WERI-Rb-1 (cell line): ENCODE measurements at regions not wholly inside any gene's neighbourhood (a gene's known extent, or its start where the extent isn't known, plus 50 kb on each side); places are given as distances from the start of the nearest gene placed in this dataset.
"Not testable (repeated sequence)": the region's sequence is repeated elsewhere in the genome, so short reads cannot be mapped to it uniquely, and the experiment has no call there.

Experiments
- DNase-seq: peaks from one replicate; pipeline ENCODE4 v3.0.0-alpha.2; 2020
- H3K27ac ChIP-seq: fragments of 250-450 bp; sonication (Bioruptor Pico); 2 replicates; pipeline ENCODE4 v1.5.1; 2020; ENCODE audit warnings: mild to moderate bottlenecking, moderate library complexity
- H3K27me3 ChIP-seq: fragments of 250-450 bp; sonication (Bioruptor Pico); 2 replicates; pipeline ENCODE4 v1.5.1; 2021; ENCODE audit warnings: mild to moderate bottlenecking, low read depth, moderate library complexity; ENCODE audit not compliant: insufficient read depth, severe bottlenecking
- H3K36me3 ChIP-seq: fragments of 250-450 bp; sonication (Bioruptor Pico); 2 replicates; pipeline ENCODE4 v1.5.1; 2020; ENCODE audit warnings: mild to moderate bottlenecking, moderate library complexity
- H3K4me3 ChIP-seq: 2 replicates; pipeline ENCODE4 v1.5.1; 2011; ENCODE audit warnings: low read depth, mild to moderate bottlenecking, control low read depth, low read length
- H3K9me3 ChIP-seq: fragments of 250-450 bp; sonication (Bioruptor Pico); 2 replicates; pipeline ENCODE4 v1.5.1; 2021; ENCODE audit warnings: mild to moderate bottlenecking, moderate library complexity; ENCODE audit not compliant: severe bottlenecking
- TF ChIP-seq, protein P1 (sequence below): IDR thresholded peaks from 2 replicates; pipeline ENCODE4 v1.5.1; 2011; ENCODE audit warnings: low read depth, mild to moderate bottlenecking, control low read depth, inconsistent platforms, low read length

DNA sequence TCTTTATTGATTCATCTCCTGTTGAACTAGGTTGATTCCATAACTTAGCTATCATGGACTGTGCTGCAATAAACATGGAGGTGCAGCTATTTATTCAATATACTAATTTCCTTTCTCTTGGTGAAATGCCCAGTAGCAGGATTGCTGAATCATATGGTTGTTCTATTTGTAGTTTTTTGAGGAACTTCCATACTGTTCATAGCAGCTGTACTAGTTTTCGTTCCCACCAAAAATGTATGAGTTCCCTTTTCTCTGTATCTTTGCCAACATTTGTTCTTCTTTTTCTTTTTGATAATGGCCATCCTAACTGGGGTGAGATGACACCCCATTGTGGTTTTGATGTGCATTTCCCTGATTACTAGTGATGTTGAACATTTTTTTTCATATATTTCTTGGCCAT lies 87.2 kb upstream of the NAV2 start:
- H3K9me3 ChIP-seq: peaks cover 3% of the 10 kb centered on the region
- H3K36me3 ChIP-seq: no peaks in the 10 kb centered on the region
- DNase-seq: no peak
- H3K4me3 ChIP-seq: no peak overlapping the region
- TF ChIP-seq, protein P1, sequence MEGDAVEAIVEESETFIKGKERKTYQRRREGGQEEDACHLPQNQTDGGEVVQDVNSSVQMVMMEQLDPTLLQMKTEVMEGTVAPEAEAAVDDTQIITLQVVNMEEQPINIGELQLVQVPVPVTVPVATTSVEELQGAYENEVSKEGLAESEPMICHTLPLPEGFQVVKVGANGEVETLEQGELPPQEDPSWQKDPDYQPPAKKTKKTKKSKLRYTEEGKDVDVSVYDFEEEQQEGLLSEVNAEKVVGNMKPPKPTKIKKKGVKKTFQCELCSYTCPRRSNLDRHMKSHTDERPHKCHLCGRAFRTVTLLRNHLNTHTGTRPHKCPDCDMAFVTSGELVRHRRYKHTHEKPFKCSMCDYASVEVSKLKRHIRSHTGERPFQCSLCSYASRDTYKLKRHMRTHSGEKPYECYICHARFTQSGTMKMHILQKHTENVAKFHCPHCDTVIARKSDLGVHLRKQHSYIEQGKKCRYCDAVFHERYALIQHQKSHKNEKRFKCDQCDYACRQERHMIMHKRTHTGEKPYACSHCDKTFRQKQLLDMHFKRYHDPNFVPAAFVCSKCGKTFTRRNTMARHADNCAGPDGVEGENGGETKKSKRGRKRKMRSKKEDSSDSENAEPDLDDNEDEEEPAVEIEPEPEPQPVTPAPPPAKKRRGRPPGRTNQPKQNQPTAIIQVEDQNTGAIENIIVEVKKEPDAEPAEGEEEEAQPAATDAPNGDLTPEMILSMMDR: no peak
- H3K27me3 ChIP-seq: peaks cover 11% of the 10 kb centered on the region
- no peak overlapping the region for H3K27ac ChIP-seq

DNA sequence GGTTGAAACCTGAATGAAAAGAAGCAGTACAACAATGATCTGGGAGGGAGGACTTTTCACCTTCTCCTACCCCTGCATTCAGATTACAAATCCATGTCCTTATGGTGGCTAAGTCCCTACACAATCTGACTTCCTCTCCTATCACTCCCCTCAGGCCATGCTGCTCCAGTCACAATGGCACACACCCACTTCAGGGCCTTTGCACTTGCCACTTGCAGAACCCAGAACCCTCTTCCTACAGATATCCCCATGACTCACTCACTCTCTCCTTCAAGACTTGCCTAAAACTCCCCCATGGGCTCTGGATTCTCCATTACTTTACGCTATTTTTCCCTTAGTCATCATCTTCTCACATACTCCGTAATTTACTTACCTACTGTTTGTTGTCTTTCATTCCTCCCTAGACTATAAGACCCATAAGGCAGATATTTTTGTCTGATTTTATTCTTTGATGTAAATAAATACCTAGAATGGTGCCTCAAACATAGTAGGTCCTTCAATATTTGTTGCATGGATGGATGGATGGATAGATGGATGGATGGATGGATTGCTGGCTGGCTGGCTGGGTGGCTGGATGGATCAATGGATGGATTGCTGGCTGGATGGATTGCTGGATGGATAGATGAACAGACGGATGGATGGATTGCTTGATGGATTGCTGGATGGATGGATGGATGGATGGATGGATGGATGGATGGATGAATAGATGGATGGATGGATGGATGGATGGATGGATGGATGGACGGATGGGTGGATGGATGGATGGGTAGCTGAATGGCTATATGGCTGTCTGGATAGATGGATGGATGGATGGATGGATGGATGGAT lies 94.7 kb upstream of the NAV2 start:
- Histone ChIP-seq H3K9me3 (no peaks in the 10 kb centered on the region), H3K36me3 (no peaks in the 10 kb centered on the region), H3K4me3 (no peak overlapping the region), H3K27me3 (peaks cover 16% of the 10 kb centered on the region), H3K27ac (no peak overlapping the region)
- TF ChIP-seq, protein P1: no peak
- DNase-seq: no peak

DNA sequence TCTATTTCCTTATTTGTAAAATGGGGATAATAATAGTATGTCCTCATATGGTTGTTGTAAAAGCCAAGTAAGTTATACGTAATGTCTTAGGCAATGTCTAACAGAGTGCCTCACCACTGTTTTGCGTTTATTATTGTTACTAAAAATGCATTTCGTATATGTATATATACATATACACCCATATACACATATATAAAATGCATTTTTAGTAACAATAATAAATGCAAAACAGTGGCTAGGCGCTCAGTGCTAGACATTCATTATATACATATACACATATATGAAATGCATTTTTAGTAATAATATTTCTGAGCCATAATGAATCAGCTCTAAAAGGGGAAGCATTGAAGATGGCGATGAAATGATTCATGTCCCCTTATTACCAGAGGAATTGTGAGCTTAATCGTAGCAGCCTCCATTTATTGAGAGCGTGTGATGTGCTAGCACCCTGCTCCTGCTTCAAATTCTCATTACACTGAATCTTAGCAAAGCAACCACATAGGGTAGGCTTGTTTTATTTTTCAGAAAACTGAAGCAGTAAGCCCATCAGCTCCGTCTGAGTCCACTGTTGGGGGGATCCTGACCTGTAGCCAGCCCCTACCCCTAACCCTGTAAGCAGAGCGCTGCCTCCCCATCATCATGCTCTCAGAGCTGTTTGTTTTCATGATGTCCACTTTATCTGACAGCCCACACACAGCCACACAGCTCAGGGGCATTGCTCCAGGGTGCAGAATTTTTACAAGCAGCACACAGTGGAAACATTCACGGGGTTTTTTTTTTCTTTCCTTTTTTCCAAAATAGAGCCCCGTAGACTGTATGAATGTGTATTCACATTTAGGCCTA lies 97.1 kb upstream of the NAV2 start:
- H3K27ac ChIP-seq: no peak overlapping the region
- no peak for DNase-seq
- peaks cover 20% of the 10 kb centered on the region for H3K27me3 ChIP-seq
- no peak overlapping the region for H3K4me3 ChIP-seq
- peaks cover 7% of the 10 kb centered on the region for H3K9me3 ChIP-seq
- TF ChIP-seq, protein P1: no peak
- no peaks in the 10 kb centered on the region for H3K36me3 ChIP-seq

DNA sequence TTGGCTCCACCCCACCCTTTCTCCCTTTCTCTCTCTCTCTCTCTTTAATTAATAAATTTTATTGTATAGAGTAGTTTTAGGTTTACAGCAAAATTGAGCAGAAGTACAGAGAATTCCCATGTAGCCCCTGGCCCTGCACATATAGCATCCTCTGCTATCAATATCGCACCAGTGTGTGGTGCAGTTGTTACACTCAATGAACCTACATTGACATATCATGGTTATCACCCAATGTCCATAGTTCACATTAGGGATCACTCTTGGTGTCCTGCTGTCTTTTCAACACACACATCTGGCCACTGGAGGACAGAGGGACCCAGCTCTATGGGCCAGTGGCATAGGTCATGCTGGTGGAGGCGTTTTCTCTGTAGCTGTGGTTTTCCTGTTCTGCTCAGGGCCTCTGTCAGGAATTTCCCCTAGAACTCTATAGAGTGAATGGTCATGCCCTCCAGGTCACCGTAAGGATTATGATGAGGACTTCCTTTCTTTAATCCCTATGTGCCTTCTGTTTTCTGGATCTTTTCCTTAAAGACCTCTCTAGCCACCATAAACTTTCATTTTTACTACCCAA lies 98.2 kb upstream of the NAV2 start:
- TF ChIP-seq, protein P1: no peak
- Histone ChIP-seq H3K36me3 (no peaks in the 10 kb centered on the region), H3K9me3 (peaks cover 7% of the 10 kb centered on the region), H3K27ac (no peak overlapping the region), H3K27me3 (peaks cover 25% of the 10 kb centered on the region), H3K4me3 (no peak overlapping the region)
- DNase-seq: no peak

DNA sequence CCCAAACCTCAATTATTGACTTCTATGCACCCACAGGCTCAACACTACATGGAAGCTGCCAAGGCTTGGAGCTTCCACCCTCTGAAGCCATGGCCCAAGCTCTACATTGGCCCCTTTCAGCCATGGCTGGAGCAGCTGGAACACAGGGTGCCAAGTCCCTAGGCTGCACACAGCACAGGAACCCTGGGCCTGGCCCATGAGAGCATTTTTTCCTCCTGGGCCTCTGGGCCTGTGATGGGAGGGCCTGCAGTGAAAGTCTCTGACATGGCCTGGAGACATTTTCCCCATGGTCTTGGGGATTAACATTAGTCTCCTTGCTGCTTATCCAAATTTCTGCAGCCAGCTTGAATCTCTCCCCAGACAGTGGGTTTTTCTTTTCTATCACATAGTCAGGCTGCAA lies 100.6 kb upstream of the NAV2 start:
- not testable (repeated sequence) for H3K4me3 ChIP-seq, H3K9me3 ChIP-seq, H3K36me3 ChIP-seq, H3K27ac ChIP-seq, DNase-seq
- peaks cover 38% of the 10 kb centered on the region for H3K27me3 ChIP-seq
